Stimulated activated CD4-positive, alpha-beta T cell treated with anti-CD3 and anti-CD28 coated beads, Interleukin-1b, Interleukin-23, amount 100 ng/mL, for 48 hours (primary cell): ENCODE measurements at regions not wholly inside any gene's neighbourhood (a gene's known extent, or its start where the extent isn't known, plus 50 kb on each side); places are given as distances from the start of the nearest gene placed in this dataset.
"Not testable (repeated sequence)": the region's sequence is repeated elsewhere in the genome, so short reads cannot be mapped to it uniquely, and the experiment has no call there.

ENCODE experiments used
- DNase-seq: peaks from one replicate; pipeline ENCODE4 v3.0.0-alpha.2; 2020

GRCh38 chr6:156599978-156600590 is 177.1 kb upstream of the ARID1B start:
- no peak for DNase-seq

GRCh38 chr6:156599366-156599765 is 177.8 kb upstream of the ARID1B start:
- no peak for DNase-seq

GRCh38 chr6:156598855-156599180 is 178.4 kb upstream of the ARID1B start:
- DNase-seq: no peak

GRCh38 chr6:156598071-156598854 is 178.9 kb upstream of the ARID1B start:
- DNase-seq: no peak

GRCh38 chr6:156597095-156597494 is 180.1 kb upstream of the ARID1B start:
- no peak for DNase-seq

GRCh38 chr6:156595476-156595875 is 181.7 kb upstream of the ARID1B start:
- DNase-seq: no peak

GRCh38 chr6:156593893-156594292 is 183.3 kb upstream of the ARID1B start:
- no peak for DNase-seq

GRCh38 chr6:156593127-156593526 is 184.1 kb upstream of the ARID1B start:
- DNase-seq: no peak

GRCh38 chr6:156590482-156590881 is 186.7 kb upstream of the ARID1B start:
- no peak for DNase-seq

GRCh38 chr6:156589281-156589680 is 187.9 kb upstream of the ARID1B start:
- no peak for DNase-seq

- no peak for DNase-seq
Observed at GRCh38 chr6:156587751-156588301, 189.4 kb upstream of the ARID1B start.

GRCh38 chr6:156587071-156587470 is 190.1 kb upstream of the ARID1B start:
- DNase-seq: no peak

GRCh38 chr6:156585859-156586258 is 191.3 kb upstream of the ARID1B start:
- no peak for DNase-seq

- not testable (repeated sequence) for DNase-seq
Observed at GRCh38 chr6:156584121-156584520, 193.1 kb upstream of the ARID1B start.

- DNase-seq: no peak
Observed at GRCh38 chr6:156583083-156583482, 194.1 kb upstream of the ARID1B start.

GRCh38 chr6:156582509-156582992 is 194.6 kb upstream of the ARID1B start:
- DNase-seq: no peak

GRCh38 chr6:156579564-156579963 is 197.6 kb upstream of the ARID1B start:
- no peak for DNase-seq

GRCh38 chr6:156577749-156578148 is 199.4 kb upstream of the ARID1B start:
- no peak for DNase-seq

- no peak for DNase-seq
Observed at GRCh38 chr6:156575361-156575760, 201.8 kb upstream of the ARID1B start.

- no peak for DNase-seq
Observed at GRCh38 chr6:156564807-156565149, 212.4 kb upstream of the ARID1B start.

- peak; percentile 73 for DNase-seq
Observed at GRCh38 chr6:156564127-156564806, 212.9 kb upstream of the ARID1B start.

- no peak for DNase-seq
Observed at GRCh38 chr6:156563714-156564113, 213.5 kb upstream of the ARID1B start.

- DNase-seq: no peak
Observed at GRCh38 chr6:156562636-156563035, 214.5 kb upstream of the ARID1B start.

GRCh38 chr6:156562019-156562418 is 215.2 kb upstream of the ARID1B start:
- DNase-seq: no peak
